Inferior parietal cortex (tissue), 1 donor: ENCODE measurements at regions not wholly inside any gene's neighbourhood (a gene's known extent, or its start where the extent isn't known, plus 50 kb on each side); places are given as distances from the start of the nearest gene placed in this dataset.
"Not testable (repeated sequence)": the region's sequence is repeated elsewhere in the genome, so short reads cannot be mapped to it uniquely, and the experiment has no call there.

Source experiments
- DNase-seq: peaks from one replicate; pipeline ENCODE4 v3.0.0-alpha.2; 2016; ENCODE audit errors: extremely low spot score

- DNase-seq: no peak
Observed at GRCh38 chr16:59336136-59336695, 602.1 kb upstream of the GOT2 start.

GRCh38 chr16:59331708-59332107, 597.6 kb upstream of the GOT2 start:
- not testable (repeated sequence) for DNase-seq

- peak; percentile 32 for DNase-seq
Observed at GRCh38 chr16:59330019-59330670, 596.0 kb upstream of the GOT2 start.

GRCh38 chr16:59328961-59329360, 594.8 kb upstream of the GOT2 start:
- DNase-seq: no peak

DNA sequence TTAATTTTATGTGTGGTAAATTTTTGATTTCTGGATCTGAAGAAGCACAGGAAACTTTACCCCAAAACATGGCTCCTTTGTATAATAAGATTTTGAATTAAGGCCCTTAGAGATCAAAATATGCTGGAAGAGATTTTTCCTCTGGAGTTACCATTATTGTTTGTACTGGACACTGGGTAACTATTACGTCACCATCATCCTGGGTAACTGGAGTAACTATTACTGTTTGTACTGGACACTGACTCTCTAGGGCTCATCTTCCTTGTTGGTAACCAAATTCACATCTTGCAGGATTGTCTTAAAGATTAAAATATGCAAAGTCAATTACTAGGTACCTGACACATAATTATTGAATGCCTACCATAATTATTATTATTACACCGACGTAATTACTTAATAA, 593.8 kb upstream of the GOT2 start:
- DNase-seq: no peak

- DNase-seq: no peak
Observed at GRCh38 chr16:59326955-59327354, 592.8 kb upstream of the GOT2 start.

DNA sequence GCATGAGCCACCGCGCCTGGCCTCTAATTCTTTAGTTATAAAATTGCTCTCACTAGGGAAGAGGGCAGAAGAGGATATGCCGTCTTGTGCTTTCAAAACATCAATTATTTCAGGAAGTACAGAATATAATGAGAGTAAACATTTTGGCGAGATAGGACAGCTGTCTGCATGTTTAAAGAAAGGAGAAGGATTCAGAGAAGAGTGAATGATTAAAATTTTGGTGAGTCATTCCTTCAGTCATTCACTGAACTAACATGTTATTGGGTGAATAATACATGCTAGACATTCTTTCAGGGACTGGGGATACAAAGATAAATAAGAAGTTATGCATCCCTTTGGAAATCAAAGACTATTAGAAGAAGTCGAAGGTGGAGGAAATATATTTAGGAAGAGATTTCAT, 590.3 kb upstream of the GOT2 start:
- DNase-seq: no peak

GRCh38 chr16:59320657-59321056, 586.5 kb upstream of the GOT2 start:
- DNase-seq: no peak

DNA sequence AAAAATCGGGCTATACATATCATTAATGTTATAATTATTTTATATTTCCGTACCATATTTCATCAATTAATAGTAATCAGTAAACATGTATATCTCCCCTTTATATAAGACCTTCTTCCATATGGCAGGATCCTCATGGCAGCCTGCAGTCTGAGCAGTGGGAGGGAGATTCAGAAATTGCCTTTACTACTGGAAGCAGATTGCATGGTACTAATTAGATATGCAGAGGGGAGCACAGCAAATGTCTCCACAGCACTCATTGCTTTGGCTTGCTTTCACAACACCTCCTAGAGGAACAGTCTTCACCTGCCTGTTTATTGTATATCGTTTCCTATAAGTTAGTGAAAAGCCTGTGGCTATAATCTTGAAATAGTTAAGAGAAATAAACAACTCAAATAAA, 585.8 kb upstream of the GOT2 start:
- DNase-seq: no peak

DNA sequence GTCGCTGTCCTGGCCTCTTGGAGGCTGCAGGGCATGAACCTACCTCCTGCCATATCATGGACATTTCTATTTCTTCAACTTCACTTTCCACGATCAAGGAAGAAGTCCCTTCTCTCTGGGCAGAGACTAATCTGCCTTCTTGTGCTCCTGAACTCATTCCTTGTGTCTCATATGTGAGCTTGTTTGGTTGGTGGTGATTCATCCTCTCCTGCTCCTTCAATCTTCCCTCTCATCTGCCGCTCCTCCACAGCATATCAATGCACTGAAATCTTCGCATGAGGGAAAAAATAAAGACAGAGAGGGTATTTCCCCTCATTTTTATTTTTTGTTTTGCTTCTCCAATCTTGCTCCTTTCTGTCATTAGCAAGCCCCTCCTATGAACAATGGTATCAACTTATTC, 571.7 kb upstream of the GOT2 start:
- DNase-seq: no peak

DNA sequence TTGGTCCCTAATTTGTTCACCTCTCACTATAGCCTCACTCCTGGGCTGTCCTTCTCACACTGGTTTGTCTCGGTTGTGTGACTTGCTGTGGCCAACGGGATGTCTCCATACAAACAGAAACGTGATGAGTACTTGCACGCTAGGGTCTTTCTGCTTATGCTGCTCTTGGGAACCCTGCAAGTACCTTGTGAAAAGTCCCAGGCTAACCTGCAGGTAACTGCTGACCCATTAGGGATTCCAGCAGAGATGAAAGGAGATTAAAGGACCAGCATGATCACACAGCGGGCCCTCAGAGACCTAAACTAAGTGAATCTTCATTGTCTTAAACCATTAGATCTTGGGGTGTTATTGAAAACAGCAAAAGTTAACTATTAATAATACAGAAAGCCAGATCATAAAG, 562.8 kb upstream of the GOT2 start:
- no peak for DNase-seq

GRCh38 chr16:59295993-59296736, 562.0 kb upstream of the GOT2 start:
- no peak for DNase-seq

DNA sequence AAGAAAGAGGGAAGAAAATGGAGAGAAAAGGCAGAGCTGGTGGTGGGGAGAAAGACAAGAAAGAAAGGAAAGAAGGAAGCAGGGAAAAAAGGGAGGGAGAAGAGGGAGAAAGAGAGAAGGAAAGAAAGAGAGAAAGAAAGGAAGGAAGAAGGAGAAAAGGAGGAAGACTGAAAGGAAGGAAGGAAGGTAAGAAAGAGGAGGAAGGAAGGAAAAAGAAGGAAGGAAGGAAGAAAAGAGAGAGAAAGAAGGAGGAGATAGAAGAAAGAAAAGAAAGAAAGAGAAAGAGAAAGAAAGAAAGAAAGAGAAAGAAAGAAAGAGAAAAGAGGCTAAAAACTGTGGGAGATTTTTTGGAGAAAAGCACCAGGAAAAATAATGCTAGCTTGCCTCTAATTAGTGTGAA, 561.4 kb upstream of the GOT2 start:
- no peak for DNase-seq

DNA sequence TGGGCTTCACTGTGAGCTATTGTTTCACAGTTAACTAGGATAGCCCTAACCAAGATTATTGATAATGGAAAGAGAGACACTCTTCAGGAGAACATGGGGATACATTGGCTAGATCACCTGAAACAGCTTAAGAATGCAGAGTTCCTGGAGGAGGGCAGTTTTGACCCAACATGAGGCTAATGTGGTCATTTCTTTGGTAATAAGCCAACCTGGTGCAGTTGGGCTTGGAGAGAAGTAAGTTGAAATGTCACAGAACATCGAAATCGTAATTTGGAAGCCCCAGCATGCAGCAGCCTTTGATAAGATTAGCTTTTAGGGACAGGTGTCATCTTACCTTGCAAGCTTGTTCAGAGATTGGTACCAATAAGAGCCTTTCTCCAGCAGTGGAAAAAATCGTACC, 556.6 kb upstream of the GOT2 start:
- no peak for DNase-seq

GRCh38 chr16:59289151-59289550, 555.0 kb upstream of the GOT2 start:
- DNase-seq: no peak

GRCh38 chr16:59274141-59274540, 540.0 kb upstream of the GOT2 start:
- no peak for DNase-seq

DNA sequence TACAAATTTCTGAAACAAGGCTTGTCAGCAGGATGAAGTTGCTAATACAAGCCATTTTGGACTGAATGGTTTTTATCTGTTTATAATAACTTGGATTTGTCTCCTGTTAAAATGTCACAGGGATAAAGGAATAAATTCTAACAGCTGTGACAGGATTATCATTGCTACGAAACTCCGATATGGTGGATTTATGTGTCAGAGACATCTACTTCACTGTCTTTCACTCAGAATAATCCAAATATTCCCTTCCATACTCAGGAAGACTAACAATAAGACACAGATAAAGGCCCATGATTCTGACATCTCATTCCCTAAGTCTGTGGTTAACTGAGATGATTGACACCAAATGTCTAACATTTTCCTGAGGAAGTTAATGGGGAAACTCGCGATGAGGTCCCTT, 529.8 kb upstream of the GOT2 start:
- DNase-seq: no peak

DNA sequence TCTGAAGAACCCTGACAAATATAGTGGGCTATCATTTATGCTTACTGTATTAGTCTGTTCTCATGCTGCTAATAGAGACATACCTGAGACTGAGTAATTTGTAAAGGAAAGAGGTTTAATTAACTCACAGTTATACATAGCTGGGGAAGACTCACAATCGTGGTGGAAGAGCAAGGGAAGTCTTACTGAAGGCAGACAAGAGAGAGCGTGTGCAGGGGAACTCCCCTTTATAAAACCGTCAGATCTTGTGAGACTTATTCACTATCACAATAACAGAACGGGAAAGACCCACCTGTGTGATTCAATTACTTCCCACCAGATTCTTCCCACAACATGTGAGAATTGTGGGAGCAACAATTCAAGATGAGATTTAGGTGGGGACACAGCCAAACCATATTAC, 526.8 kb upstream of the GOT2 start:
- no peak for DNase-seq

DNA sequence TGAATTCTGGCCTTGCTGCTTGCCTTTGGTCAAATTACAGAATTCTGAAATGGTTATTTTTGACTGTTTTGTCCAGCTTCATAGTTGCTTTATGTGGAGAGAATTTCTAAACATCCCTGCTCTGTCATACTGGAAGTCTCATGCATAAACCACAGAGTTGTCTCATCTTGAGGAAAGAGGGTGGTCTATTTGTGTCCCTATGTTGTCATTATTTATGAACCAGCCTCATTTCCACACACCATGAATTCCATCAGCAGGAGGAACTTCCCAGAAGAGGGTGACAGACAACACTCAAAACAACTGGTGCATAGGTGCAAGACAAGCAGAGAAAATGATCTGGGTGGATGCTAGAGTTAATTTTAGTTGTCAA, 525.8 kb upstream of the GOT2 start:
- DNase-seq: no peak

GRCh38 chr16:59259074-59259949, 525.2 kb upstream of the GOT2 start:
- no peak for DNase-seq

GRCh38 chr16:59252317-59252716, 518.2 kb upstream of the GOT2 start:
- no peak for DNase-seq

- DNase-seq: no peak
Observed at GRCh38 chr16:59249011-59249410, 514.9 kb upstream of the GOT2 start.
